ENCODE measurements at regions not wholly inside any gene's neighbourhood (a gene's known extent, or its start where the extent isn't known, plus 50 kb on each side); places are given as distances from the start of the nearest gene placed in this dataset.
"Not testable (repeated sequence)": the region's sequence is repeated elsewhere in the genome, so short reads cannot be mapped to it uniquely, and the experiment has no call there.

GRCh38 chr12:85425349-85425612, 145.3 kb downstream of the ALX1 start:
- no peak for DNase-seq

- no peak for DNase-seq
These were observed 145.9 kb downstream of the ALX1 start for GRCh38 chr12:85425926-85426325.

- DNase-seq = not testable (repeated sequence)
These were observed 153.1 kb downstream of the ALX1 start for GRCh38 chr12:85433148-85433547.

- DNase-seq = no peak
These were observed 160.3 kb downstream of the ALX1 start for GRCh38 chr12:85440271-85440670.

GRCh38 chr12:85441025-85441424, 161.0 kb downstream of the ALX1 start:
- DNase-seq = no peak

- no peak for DNase-seq
These were observed 161.7 kb downstream of the ALX1 start for GRCh38 chr12:85441741-85442140.

- DNase-seq = no peak
These were observed 165.3 kb downstream of the ALX1 start for GRCh38 chr12:85445060-85445938.

- DNase-seq = no peak
These were observed 168.0 kb downstream of the ALX1 start for GRCh38 chr12:85448031-85448430.

- no peak for DNase-seq
These were observed 168.6 kb downstream of the ALX1 start for GRCh38 chr12:85448548-85449139.

GRCh38 chr12:85457016-85457415, 177.0 kb downstream of the ALX1 start:
- no peak for DNase-seq

- DNase-seq = no peak
These were observed 181.1 kb downstream of the ALX1 start for GRCh38 chr12:85461127-85461526.

- DNase-seq = no peak
These were observed 182.9 kb downstream of the ALX1 start for GRCh38 chr12:85462888-85463287.

- DNase-seq = no peak
These were observed 186.9 kb downstream of the ALX1 start for GRCh38 chr12:85466890-85467289.

- peak in 16 of 56 donors; percentile 1 to 48 (median 9) for DNase-seq
These were observed 188.5 kb downstream of the ALX1 start for GRCh38 chr12:85468356-85469157.

- DNase-seq = not testable (repeated sequence)
These were observed 189.4 kb downstream of the ALX1 start for GRCh38 chr12:85469158-85470086.

GRCh38 chr12:85475277-85475676, 195.3 kb downstream of the ALX1 start:
- DNase-seq = not testable (repeated sequence)

GRCh38 chr12:85476756-85477155, 196.7 kb downstream of the ALX1 start:
- DNase-seq = no peak

- no peak for DNase-seq
These were observed 204.4 kb downstream of the ALX1 start for GRCh38 chr12:85484387-85484786.

- no peak for DNase-seq
These were observed 209.2 kb downstream of the ALX1 start for GRCh38 chr12:85489194-85489593.

- DNase-seq = no peak
These were observed 224.1 kb downstream of the ALX1 start for GRCh38 chr12:85504164-85504563.

- no peak for DNase-seq
These were observed 224.6 kb downstream of the ALX1 start for GRCh38 chr12:85504624-85505023.
